HG02840 (cell line): ENCODE measurements at regions not wholly inside any gene's neighbourhood (a gene's known extent, or its start where the extent isn't known, plus 50 kb on each side); places are given as distances from the start of the nearest gene placed in this dataset.
"Not testable (repeated sequence)": the region's sequence is repeated elsewhere in the genome, so short reads cannot be mapped to it uniquely, and the experiment has no call there.

Experiments used
- ATAC-seq: cut with Tn5 transposase; IDR thresholded peaks from one replicate; pipeline ENCODE4 v1.9.1; 2021; ENCODE audit warnings: mild to moderate bottlenecking, moderate library complexity, moderate number of reproducible peaks; ENCODE audit not compliant: unreplicated experiment, low FRiP score

DNA sequence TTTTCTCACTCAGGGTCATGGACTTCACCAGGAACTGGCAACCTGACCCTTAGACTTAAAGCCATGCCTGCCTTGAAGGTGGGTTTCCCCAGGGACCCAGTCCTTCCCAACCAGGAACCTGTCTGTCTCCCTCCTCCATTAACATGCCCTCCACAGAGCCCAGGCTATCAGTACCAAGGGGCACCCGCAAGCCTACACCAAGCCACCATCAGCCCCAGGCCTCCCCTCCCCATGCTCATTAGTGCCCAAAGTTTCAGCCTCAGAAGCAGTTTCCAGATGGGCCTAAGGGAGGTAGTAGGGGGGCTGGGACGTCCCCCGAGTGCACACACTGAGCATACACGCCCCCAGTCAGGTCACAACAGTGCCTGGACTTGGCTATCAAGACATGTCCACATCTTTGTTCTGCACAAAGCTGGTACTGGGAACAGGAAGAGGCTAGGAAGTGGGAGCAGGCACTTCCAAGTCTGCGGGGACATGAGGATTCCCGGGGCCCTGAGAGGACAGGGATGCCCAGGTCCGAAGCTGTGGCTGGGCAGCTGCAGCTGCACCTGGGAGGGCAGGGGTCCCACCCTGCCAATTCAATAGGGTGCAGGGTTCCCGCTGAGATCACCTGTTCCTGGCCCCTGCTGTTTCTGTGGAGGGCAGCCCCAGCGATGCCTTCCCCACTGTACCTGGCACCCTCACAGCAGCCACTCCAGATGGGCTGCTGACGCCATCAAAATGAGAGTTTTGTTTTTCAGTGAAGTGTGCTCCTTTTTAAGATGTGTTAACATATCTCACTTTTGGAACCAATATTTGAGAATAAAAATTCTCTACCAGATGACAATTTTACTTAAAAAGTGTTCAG, 731.4 kb downstream of the NR4A2 start:
- ATAC-seq = no peak

DNA sequence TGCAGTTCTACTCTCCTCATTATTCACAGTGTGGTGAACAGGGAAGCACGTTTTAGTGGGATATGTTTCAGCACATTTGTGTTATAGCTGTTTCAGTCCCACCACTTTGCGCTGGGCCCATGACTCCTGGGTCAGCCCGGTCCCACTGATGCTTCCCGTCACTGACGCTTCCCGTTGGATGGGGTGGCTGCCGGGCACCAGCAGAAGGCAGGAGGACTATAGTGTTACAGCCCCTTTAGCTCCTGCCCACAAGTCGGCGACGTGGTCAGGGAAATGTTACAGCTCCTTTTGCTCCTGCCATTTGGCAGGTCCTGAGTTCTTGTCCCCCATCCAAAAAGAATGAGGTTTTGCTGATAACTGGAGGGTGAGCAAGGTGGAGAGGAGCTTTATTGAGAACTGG, 732.2 kb downstream of the NR4A2 start:
- ATAC-seq = no peak

DNA sequence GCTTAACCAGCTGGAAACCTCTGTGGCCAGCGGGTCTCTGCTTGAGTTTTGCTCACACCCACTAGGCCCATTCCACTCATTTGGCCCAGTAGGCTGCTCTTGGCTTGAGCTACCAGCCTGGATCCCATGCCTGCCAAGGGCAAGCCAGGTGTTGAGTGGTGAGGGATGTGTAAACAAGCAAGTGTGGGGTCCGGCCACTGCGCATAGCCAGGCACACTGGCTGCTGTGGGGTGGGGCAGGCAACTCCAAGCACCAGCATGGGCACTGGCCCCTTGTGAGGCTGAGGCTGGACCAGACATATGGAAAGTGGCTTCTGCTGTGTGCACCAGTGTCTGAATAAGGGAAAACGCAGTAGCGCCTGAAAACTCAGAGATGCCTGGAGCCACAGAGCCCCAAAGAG, 732.7 kb downstream of the NR4A2 start:
- ATAC-seq = no peak

DNA sequence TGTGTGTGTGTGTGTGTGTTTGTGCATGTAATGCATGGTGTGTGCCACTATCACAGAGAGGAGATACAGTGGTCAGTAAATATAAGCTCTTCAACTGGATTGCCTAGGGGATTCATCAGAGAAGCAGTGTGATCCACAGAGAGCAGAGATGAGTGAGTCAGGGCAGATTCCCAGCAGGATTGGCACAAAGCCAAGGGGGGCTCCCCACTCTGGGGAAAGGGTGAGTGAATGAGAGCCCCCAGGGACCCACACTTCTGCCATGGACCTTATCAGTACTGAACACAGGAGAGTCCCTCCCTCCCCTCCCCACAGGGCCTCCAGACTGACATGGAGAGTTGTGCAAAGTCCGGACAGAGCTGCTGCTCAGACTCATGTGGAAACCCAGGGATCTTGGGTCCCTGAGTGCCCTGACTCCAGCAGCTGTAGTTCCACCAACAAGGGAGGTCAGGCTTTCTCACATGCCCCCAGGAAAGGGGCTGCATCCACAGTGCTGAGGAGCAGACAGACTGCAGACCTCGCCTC, 748.8 kb downstream of the NR4A2 start:
- no peak for ATAC-seq

GRCh38 chr2:155574941-155575340, 757.6 kb downstream of the NR4A2 start:
- no peak for ATAC-seq

DNA sequence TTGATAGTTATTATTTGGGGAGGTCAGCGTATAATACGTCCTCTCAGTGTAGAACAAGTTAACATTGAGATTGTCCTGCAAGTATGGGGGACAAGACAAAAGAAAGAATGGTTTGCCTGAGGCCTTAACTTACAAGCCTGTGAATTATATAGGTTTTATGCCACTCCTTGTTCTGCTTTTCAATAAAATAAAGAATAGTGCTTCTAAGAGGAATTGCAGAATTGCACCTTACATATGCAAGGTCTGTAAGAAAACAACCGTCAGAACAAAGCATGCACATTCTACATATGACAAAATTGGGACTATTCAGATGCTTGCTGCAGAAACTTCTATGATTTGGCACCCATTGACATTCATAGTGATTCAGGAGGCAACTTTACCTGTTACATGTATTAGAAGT, 785.0 kb downstream of the NR4A2 start:
- ATAC-seq = no peak

GRCh38 chr2:155546721-155547555, 785.6 kb downstream of the NR4A2 start:
- ATAC-seq = no peak

GRCh38 chr2:155539028-155539427, 793.5 kb downstream of the NR4A2 start:
- not testable (repeated sequence) for ATAC-seq

DNA sequence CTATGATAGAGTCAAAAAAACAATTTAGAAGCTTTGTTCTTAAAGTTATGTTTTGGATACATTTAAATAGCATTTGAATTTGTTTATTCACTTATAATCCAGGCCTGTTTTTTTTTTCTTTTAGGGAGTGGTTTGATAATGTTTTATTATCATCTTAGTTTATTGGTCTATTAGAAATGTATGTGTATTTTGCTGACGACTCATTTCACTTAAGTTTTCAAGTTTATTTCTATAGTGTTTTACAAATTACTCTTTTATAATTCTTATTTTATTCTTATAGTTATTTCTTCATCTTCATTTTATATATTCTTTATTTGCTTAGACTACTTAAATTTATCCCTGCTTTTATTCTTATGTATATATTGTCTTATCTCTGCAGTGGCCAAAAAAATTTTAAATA, 804.5 kb downstream of the NR4A2 start:
- no peak for ATAC-seq

GRCh38 chr2:155525199-155525598, 807.3 kb downstream of the NR4A2 start:
- ATAC-seq = no peak

DNA sequence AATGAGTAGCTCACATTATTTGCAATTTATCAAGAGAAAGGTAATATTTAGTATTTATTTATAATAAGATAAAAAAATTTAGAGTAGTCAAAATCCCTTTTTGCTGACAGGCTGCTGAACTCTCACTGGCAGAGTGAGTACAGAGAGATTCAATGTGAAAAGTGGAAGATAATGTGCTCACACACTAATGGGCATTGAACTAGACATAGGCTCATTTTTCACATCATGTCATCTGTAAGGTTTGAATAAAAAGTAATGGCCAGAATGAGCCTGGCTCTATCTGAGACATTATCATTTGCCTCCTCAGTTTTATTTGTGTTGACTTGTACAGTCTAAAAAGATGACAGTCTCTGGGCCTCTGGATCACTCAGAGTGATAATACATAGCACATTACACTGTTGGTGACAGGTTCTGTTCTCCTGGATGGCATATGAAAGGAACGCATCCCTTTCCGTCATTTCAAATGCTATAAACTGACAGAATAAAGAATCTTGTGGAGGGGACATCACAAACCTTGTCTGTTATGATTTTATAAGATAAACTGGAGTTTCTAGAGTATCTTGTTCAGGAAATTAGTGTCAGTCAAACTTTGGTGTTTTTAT, 812.9 kb downstream of the NR4A2 start:
- no peak for ATAC-seq

GRCh38 chr2:155518094-155518493, 814.4 kb downstream of the NR4A2 start:
- ATAC-seq = no peak

DNA sequence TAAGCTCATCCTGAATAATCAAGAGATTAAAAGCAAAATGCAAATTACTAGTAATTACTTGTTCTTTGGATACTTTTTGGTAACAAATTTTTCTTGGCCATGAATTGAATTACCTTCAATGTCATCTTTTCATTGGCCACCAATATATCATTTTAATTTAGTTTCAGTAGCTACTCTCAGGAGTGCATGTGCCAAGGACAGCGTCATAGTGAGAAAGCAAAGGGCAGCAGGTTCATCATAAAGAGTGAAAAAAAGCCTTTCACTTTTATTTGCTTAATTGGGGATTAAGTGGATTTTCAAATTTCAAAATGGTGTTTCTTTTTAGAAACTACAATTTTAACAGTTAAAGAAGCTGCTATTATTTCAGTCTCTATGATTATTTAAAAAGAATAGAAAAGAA, 815.2 kb downstream of the NR4A2 start:
- ATAC-seq = no peak

DNA sequence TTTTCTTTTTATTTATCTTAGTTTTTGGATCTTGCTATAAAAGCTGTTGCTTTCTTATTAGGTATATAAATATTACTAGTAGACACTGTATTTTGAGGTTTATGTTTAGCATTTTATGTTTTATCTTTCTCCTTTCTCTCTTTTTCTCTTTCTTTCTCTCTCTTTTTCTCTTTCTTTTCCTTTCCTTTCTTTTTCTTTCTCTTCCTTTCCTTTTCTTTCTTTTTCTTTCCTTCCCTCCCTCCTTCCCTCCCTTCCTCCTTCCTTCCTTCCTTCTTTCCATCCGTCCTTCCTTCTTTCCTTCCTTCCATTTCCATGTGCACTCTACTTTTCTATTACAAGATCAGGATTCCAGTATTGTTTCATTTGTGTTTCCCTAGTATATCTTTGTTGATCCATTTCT, 814.8 kb downstream of the KCNJ3 start:
- ATAC-seq = no peak

DNA sequence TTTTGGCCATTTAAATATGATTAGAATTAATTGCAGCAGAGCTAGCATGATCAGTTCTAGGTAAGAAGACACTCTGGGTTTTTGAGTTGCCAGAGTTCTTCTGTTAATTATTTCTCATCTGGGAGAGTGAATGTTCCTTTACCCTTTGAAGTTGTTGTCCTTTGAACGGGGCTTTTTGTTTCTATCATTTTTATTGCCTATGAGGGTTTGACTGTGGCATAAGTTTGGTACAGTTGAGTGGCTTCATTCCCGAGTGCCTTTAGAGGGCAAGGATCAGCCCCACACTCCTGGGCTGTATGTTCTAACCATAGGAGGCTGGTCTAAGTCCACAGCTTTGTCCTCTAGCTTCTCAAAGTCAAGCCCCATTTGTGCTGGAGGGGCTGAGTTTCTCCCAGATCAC, 804.3 kb downstream of the KCNJ3 start:
- no peak for ATAC-seq

GRCh38 chr2:155498106-155498505, 799.6 kb downstream of the KCNJ3 start:
- ATAC-seq = no peak

DNA sequence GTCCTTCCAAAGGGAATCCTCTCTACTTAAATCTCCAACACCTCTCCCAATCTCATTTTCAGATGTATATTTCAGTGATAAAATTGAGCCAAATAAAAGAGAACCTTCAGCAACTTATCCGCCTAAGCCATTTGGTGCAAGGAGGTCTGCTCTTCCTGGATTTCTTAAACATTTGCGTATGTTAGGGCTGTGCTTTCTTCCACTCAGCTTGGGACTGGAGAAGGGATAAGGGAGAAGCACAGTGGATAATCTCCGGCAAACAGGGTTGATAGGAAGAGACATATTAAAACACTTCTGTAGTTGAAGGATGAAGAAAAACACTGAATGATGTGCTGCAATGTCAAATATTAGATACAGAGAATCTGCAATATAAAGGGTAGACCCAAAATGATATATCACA, 796.2 kb downstream of the KCNJ3 start:
- ATAC-seq = no peak

DNA sequence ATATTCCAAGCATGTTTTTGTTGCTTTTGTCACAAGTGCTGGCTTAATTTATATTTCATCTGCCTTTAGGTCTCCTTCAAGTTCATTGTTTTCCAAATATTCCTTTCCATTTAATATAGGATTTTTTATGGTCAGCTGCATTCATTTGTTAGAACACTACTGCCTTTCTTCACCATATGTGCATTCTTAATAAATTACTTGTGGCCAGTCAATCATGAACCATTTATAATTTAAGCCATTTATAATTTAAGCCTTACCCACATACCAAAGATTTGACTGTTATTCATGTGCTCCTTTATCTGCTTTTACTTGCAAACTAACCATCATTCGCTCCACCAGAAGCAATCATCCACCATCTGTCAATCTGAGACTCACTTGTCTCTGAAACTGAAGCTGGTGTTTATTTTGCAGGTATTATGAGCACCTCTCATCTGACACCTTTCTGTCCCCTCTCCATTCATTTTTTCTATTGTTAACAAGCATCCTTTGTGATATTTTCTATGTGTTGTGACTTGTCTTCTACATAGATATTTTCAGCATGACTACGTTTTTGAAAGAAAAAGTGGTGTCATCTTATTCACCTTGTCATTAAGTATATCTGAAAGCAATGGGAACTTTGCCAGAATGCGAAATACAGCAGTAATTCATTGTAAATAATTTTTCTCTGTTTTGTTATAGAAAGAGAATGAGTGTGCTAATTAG, 786.8 kb downstream of the KCNJ3 start:
- ATAC-seq = no peak

DNA sequence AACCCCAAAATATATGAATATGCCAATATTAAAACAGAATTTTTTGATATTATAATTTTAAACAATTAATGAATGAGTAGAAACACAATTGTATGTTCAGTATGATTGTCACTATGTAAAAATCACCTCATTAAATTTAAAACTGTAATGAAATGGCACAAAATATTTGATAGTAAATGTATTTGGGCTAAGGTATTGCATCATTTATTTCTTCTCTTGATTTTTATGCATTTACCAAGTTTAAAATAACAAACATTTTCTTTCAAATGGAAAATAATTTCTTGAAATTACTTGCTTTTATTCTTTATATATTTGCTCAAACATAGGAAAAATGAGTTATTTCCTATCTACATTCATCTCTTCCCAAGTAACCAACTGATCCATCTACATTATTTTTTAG, 782.6 kb downstream of the KCNJ3 start:
- ATAC-seq = no peak

- ATAC-seq = not testable (repeated sequence)
Observed at GRCh38 chr2:155472018-155472417, 773.5 kb downstream of the KCNJ3 start.
